Fibroblast of villous mesenchyme (primary cell): ENCODE measurements at regions not wholly inside any gene's neighbourhood (a gene's known extent, or its start where the extent isn't known, plus 50 kb on each side); places are given as distances from the start of the nearest gene placed in this dataset.

Source experiments
- DNase-seq: peaks from one replicate; pipeline ENCODE4 v3.0.0-alpha.2; 2010; ENCODE audit warnings: low read depth
- H3K4me3 ChIP-seq: 2 replicates; pipeline ENCODE4 v1.5.1; 2011; ENCODE audit warnings: low read depth, mild to moderate bottlenecking, low read length
- TF ChIP-seq, protein P1 (sequence below): IDR thresholded peaks from 2 replicates; pipeline ENCODE4 v1.5.1; 2012; ENCODE audit warnings: low read depth, mild to moderate bottlenecking, low read length; ENCODE audit not compliant: insufficient read depth

DNA sequence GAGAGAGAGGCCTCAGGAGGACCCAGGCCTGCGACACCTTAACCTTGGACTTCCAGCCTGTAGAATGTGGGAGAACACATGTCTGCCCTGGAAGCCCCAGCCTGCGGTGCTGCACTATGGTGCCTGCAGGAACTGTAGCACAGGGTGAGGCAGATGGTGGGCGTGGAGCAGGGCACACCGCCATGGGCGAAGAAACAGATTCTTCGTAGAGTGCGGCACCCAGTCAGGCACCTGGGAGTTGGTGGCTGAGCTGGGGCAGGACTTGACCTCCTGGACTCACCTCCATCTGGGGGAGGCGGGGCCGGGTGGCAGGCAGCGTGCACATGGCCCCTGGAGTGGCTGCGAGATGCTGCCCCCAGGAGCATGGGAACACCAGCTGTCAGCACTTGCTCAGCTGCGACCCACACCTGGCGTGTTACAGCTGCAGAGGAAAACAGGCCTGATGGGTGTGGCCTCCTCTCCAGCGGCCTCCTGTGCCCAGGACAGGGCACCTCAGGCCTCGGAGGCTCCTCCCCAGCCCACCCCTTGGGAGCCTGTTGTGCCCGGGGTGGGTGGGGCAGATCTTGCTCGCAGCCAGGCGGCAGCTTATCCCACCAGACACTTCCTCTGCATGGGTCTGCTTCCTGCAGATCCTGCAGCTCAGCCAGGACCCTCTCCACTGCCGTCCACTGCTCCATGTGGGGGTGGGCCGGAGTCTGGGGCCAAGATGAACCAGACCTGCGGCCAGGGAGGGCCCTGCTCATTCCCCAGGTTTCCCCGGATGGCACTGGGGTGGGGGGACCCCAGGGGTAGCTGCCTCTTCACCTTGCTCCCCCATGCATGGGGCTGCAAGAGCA, 80.4 kb downstream of the MYEOV start:
- DNase-seq = no peak
- TF ChIP-seq, protein P1, sequence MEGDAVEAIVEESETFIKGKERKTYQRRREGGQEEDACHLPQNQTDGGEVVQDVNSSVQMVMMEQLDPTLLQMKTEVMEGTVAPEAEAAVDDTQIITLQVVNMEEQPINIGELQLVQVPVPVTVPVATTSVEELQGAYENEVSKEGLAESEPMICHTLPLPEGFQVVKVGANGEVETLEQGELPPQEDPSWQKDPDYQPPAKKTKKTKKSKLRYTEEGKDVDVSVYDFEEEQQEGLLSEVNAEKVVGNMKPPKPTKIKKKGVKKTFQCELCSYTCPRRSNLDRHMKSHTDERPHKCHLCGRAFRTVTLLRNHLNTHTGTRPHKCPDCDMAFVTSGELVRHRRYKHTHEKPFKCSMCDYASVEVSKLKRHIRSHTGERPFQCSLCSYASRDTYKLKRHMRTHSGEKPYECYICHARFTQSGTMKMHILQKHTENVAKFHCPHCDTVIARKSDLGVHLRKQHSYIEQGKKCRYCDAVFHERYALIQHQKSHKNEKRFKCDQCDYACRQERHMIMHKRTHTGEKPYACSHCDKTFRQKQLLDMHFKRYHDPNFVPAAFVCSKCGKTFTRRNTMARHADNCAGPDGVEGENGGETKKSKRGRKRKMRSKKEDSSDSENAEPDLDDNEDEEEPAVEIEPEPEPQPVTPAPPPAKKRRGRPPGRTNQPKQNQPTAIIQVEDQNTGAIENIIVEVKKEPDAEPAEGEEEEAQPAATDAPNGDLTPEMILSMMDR = no peak
- H3K4me3 ChIP-seq = no peak overlapping the region

DNA sequence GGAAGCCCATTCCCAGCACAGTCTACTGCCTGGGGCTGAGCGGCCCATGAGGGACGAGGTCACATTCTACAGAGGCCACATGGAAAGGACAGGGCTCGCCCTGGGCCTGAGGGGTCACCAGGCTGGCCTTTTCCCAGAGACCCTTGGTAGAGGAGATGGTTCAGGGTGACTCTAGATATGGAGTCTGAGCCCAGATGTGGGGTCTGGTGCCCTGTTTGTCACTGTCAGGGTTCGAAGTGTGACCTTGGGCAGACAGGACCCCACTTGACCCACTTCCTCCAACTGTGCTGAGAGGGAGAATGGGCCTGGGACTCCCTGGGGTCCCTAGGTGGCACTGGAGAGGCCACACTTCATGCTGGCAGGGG, 81.0 kb downstream of the MYEOV start:
- TF ChIP-seq, protein P1 = no peak
- H3K4me3 ChIP-seq = no peak overlapping the region
- no peak for DNase-seq

DNA sequence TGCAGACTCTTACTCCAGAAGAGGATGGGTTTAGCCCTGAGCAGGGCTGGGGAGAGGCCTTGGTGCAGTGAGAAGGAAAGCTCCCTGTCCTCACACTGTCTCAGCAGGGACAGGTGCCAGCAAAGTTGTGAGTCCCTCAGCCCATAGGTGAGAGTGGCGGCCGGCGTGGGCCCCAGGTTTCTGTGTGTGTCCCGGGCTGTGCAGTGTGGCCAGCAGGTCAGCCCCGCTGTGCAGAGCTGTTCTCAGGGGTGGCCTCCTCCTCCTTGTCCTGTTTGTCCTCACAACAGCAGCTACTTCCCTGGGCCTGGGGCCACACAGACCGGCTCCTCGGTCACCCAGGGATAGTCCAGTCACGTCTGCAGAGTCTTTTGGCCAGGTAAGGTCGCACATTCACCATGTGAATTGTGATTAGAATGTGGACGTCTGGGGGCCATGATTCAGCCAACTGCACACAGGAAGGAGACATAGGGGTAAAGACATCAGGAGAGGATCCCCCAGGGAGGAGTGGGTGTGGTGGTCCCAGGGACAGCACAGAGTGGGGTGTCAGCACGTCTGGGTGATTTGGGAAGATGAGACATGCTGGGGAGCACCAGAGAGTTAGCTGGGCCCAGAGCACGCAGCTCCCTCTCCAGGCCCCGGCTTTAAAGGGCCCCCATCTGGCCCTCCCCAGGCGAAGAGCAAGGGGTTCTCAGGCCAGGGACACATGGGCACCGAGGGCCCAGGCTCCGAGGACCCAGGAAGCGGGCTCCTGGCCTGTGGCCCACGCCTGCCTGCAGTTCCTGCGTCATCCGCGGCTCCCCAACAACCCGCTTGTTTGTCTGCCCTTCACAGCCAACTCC, 81.6 kb downstream of the MYEOV start:
- no peak for DNase-seq
- TF ChIP-seq, protein P1 = no peak
- no peak overlapping the region for H3K4me3 ChIP-seq

DNA sequence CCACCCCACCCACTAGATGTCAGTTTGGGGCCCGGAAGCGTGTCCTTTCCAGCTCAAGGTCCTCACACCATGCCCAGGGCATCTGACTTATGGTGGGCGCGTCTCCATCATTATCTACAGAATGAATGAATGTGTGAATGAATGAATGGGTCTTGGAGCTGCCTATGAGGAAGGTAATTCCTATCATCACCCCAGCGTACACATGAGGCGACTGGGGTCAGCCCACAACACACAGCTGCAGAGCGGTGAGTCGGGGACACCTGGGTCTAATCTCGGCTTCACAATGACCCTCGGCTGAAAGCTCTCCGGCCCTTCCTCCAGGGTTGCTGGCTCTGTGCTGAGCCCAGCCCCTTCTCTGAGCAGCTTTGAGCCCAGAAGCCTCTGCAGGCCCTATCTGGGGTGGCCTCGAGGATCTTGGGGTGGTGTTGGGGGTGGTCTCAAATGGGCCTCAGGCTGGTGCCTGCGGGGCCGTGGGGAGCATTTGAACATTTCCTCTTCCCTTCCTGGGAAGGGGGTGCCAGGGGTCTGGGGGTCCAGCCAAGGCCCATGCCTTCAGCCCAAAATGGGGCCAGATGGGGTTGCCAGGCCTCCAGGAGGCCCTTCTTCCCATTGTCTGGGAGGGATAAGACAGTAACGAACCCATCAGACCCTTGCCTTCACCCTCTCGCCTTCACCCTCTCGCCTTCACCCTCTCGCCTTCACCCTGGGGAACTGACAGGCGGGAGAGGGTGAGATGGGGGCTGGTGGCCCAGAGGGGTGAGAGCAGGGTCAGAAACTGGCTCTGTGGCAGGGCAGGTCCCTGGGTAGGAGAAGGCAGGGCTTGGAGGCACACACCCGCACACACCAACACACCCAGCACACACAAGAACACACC, 82.4 kb downstream of the MYEOV start:
- no peak overlapping the region for H3K4me3 ChIP-seq
- DNase-seq = no peak
- TF ChIP-seq, protein P1 = no peak

DNA sequence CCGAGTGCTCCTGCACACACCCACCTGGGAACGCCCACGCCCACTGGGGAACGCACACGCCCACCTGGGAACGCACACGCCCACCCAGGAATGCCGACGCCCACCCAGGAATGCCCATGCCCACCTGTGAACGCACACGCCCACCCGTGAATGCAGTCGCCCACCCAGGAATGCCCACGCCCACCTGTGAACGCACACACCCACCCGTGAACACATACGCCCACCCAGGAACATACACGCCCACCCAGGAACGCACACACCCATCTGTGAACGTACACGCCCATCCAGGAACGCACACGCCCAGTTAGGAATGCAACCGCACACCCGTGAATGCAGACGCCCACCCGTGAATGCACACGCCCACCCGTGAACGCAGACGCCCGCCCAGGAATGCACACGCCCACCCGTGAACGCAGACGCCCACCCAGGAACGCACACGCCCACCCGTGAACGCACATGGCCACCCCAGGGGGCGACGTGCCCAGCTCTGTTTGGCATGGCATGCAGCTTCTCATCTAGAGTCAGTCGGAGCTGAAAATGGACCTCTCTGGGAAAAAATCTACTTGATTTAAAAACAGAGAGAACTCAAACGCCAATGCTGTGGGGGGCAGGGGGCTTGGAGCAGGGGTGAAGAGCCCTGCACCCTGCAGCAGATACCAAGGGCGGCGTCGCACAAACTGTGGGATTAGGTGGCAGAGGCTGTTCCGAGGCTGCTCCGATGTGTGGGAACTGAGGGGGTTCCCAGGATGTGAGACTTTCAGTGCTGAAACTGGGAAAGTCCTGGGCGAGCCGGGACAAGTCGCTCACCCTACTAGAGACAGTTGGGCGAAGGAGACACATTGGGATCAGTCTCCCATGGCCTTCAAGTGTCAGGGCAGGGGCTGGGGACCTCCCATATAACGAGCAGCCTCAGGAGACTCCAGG, 83.3 kb downstream of the MYEOV start:
- DNase-seq = no peak
- TF ChIP-seq, protein P1 = no peak
- no peak overlapping the region for H3K4me3 ChIP-seq

DNA sequence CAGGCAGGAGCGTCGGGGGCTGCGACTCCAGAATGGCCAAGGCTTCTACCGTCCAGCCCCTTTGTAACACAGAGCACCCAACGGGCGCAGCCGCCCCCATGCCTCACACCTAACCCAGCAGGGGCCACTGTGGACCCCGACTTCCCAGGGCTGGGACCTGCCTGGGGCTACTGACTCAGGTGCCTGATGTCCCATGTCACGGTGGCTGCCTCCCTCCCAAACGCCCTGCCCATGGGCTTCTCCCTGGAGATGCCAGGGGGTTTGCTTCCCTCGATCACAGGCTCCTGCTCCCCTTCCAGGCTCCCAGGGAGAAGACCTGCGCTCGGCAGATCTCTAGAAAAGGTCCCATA, 84.0 kb downstream of the MYEOV start:
- DNase-seq = no peak

More for the DNA sequence above, 84.0 kb downstream of the MYEOV start:
- H3K4me3 ChIP-seq = no peak overlapping the region
- TF ChIP-seq, protein P1 = no peak
